Prostate gland (tissue), 2 donors: ENCODE measurements at regions not wholly inside any gene's neighbourhood (a gene's known extent, or its start where the extent isn't known, plus 50 kb on each side); places are given as distances from the start of the nearest gene placed in this dataset.
"Not testable (repeated sequence)": the region's sequence is repeated elsewhere in the genome, so short reads cannot be mapped to it uniquely, and the experiment has no call there.

ENCODE experiments used
- DNase-seq: peaks from one replicate; pipeline ENCODE4 v3.0.0-alpha.2; 2019; ENCODE audit warnings: low spot score
- H3K27ac ChIP-seq, 2 donors: fragments of 200-600 bp; sonication (generic); 2 replicates each; pipeline ENCODE4 v1.5.1; 2017 to 2019
- H3K27me3 ChIP-seq: fragments of 200-600 bp; sonication (generic); replicated peaks from 2 replicates; pipeline ENCODE4 v1.5.1; 2019; ENCODE audit not compliant: insufficient read depth
- H3K36me3 ChIP-seq, 2 donors: fragments of 200-600 bp; sonication (generic); 1 replicate in 1 of 2; 2 replicates in 1 of 2; pipeline versions ENCODE4 v1.5.1 to v1.8.1; 2017 to 2019
- H3K4me1 ChIP-seq: fragments of 200-600 bp; sonication (generic); replicated peaks from 2 replicates; pipeline ENCODE4 v1.5.1; 2019
- H3K4me3 ChIP-seq, 2 donors: fragments of 200-600 bp; sonication (generic); 2 replicates each; pipeline ENCODE4 v1.5.1; 2017 to 2019
- H3K9me3 ChIP-seq: fragments of 200-600 bp; sonication (generic); 2 replicates; pipeline ENCODE4 v1.5.1; 2017
- CTCF ChIP-seq, 4 experiments: fragments of 200-600 bp in 2 of 4; fragments of 450-650 bp in 2 of 4; sonication (generic) in 2 of 4; IDR thresholded peaks; 1 replicate in 3 of 4; 2 replicates in 1 of 4; pipeline ENCODE4 v1.5.1; 2016 to 2019; ENCODE audit warnings: antibody characterized with exemption in 4 of 4, mild to moderate bottlenecking in 2 of 4, moderate library complexity in 2 of 4
- POLR2A ChIP-seq: fragments of 450-650 bp; IDR thresholded peaks from one replicate; pipeline ENCODE4 v1.6.1; 2016; ENCODE audit warnings: antibody characterized with exemption, mild to moderate bottlenecking
- POLR2AphosphoS5 ChIP-seq: sonication (generic); formaldehyde crosslinking; IDR thresholded peaks from one replicate; pipeline ENCODE4 v1.6.1; 2017; ENCODE audit warnings: antibody characterized with exemption
- WGBS: methylation state at CpG from one replicate; pipeline ENCODE4 v1.1.5; 2018; 5-methylcytosine and 5-hydroxymethylcytosine counted together
- intact Hi-C: fragments of 100-400 bp; cut with DNase I; formaldehyde crosslinking; loops from one replicate; pipeline ENCODE4 v1.14.2; 2022

- H3K4me3 ChIP-seq, result no peak overlapping the region
- WGBS, result 69% methylated on average over 1 of the region's 1 CpG
- intact Hi-C loops, result no loop called here
- TF ChIP-seq POLR2AphosphoS5, result no peak
- TF ChIP-seq POLR2A, result no peak
- TF ChIP-seq CTCF (IDR thresholded peaks at IDR 0.05), result no peak
- no peak for DNase-seq
- H3K27ac ChIP-seq, result no peak overlapping the region
- no peaks in the 10 kb centered on the region for H3K27me3 ChIP-seq
- H3K4me1 ChIP-seq, result no peaks in the 10 kb centered on the region
- no peaks in the 10 kb centered on the region for H3K36me3 ChIP-seq
- H3K9me3 ChIP-seq, result no peaks in the 10 kb centered on the region
Measured at GRCh38 chr6:137552146-137552545, 58.0 kb upstream of the OLIG3 start.

- Histone ChIP-seq H3K9me3 (no peaks in the 10 kb centered on the region), H3K27me3 (no peaks in the 10 kb centered on the region), H3K27ac (no peak overlapping the region), H3K36me3 (no peaks in the 10 kb centered on the region), H3K4me1 (no peaks in the 10 kb centered on the region), H3K4me3 (no peak overlapping the region)
- intact Hi-C loops, result no loop called here
- no peak for TF ChIP-seq CTCF (IDR thresholded peaks at IDR 0.05)
- 70% methylated on average over 2 of the region's 2 CpGs for WGBS
- DNase-seq, result no peak
Measured at GRCh38 chr6:137552809-137553208, 58.6 kb upstream of the OLIG3 start.

GRCh38 chr6:137559521-137560183 is 65.5 kb upstream of the OLIG3 start:
- H3K4me3 ChIP-seq, H3K27me3 ChIP-seq, H3K36me3 ChIP-seq, H3K4me1 ChIP-seq, H3K27ac ChIP-seq, intact Hi-C loops, DNase-seq, H3K9me3 ChIP-seq: not testable (repeated sequence)
- 82% methylated on average over 3 of the region's 3 CpGs for WGBS

GRCh38 chr6:137560184-137560563 is 66.0 kb upstream of the OLIG3 start:
- WGBS, result 100% methylated on average over 1 of the region's 1 CpG
- H3K4me3 ChIP-seq, result no peak overlapping the region
- H3K4me1 ChIP-seq, result no peaks in the 10 kb centered on the region
- H3K27me3 ChIP-seq, result no peaks in the 10 kb centered on the region
- no peak overlapping the region for H3K27ac ChIP-seq
- intact Hi-C loops, result no loop called here
- H3K36me3 ChIP-seq, result no peaks in the 10 kb centered on the region
- no peak for DNase-seq
- TF ChIP-seq POLR2A (no peak), POLR2AphosphoS5 (no peak), CTCF (IDR thresholded peaks at IDR 0.05) (no peak)
- H3K9me3 ChIP-seq, result no peaks in the 10 kb centered on the region

GRCh38 chr6:137568067-137568466 is 73.9 kb upstream of the OLIG3 start:
- no peaks in the 10 kb centered on the region for H3K4me1 ChIP-seq
- H3K4me3 ChIP-seq, result no peak overlapping the region
- TF ChIP-seq POLR2AphosphoS5, result no peak
- TF ChIP-seq CTCF (IDR thresholded peaks at IDR 0.05), result no peak
- TF ChIP-seq POLR2A, result no peak
- no peaks in the 10 kb centered on the region for H3K27me3 ChIP-seq
- WGBS, result 100% methylated on average over 1 of the region's 1 CpG
- no peak overlapping the region for H3K27ac ChIP-seq
- H3K9me3 ChIP-seq, result no peaks in the 10 kb centered on the region
- no peaks in the 10 kb centered on the region for H3K36me3 ChIP-seq
- no peak for DNase-seq
- intact Hi-C loops, result no loop called here
